IMR-90 (cell line): ENCODE measurements at regions not wholly inside any gene's neighbourhood (a gene's known extent, or its start where the extent isn't known, plus 50 kb on each side); places are given as distances from the start of the nearest gene placed in this dataset.

Source experiments
- ELK1 ChIP-seq: fragments of 150-350 bp; IDR thresholded peaks from 2 replicates; pipeline ENCODE4 v1.6.1; 2016; ENCODE audit warnings: low read depth, mild to moderate bottlenecking, low read length, moderate library complexity, borderline replicate concordance
- FOS ChIP-seq: fragments of 150-350 bp; IDR thresholded peaks from 2 replicates; pipeline ENCODE4 v1.6.1; 2016; ENCODE audit warnings: low read depth, low read length
- MXI1 ChIP-seq: IDR thresholded peaks from 2 replicates; pipeline ENCODE4 v1.6.1; 2012; ENCODE audit warnings: low read depth, mild to moderate bottlenecking, low read length, moderate library complexity, borderline replicate concordance
- POLR2A ChIP-seq: IDR thresholded peaks from 2 replicates; pipeline ENCODE4 v1.6.1; 2012; ENCODE audit warnings: mild to moderate bottlenecking, low read depth, low read length
- RAD21 ChIP-seq: IDR thresholded peaks from 2 replicates; pipeline ENCODE4 v1.6.1; 2012; ENCODE audit warnings: low read length, improper control_type of control experiment
- RCOR1 ChIP-seq: IDR thresholded peaks from 2 replicates; pipeline ENCODE4 v1.6.1; 2012; ENCODE audit warnings: mild to moderate bottlenecking, low read length, improper control_type of control experiment; ENCODE audit not compliant: insufficient replicate concordance

GRCh38 chr7:373818-374705 lies 84.1 kb downstream of the FOXL3 start (continued):
- TF ChIP-seq RAD21: no peak
- TF ChIP-seq FOS: no peak
- TF ChIP-seq MXI1: no peak
- TF ChIP-seq RCOR1: no peak
- TF ChIP-seq POLR2A: no peak
- TF ChIP-seq ELK1: no peak
